GM13977 (cell line): ENCODE measurements at regions not wholly inside any gene's neighbourhood (a gene's known extent, or its start where the extent isn't known, plus 50 kb on each side); places are given as distances from the start of the nearest gene placed in this dataset.

Source experiments
- DNase-seq: peaks from one replicate; pipeline ENCODE4 v3.0.0; 2012; ENCODE audit warnings: low spot score
- CTCF ChIP-seq: IDR thresholded peaks from 2 replicates; pipeline ENCODE4 v1.5.1; 2012; ENCODE audit warnings: mild to moderate bottlenecking, control low read depth; ENCODE audit not compliant: insufficient read depth; ENCODE audit errors: extremely low read depth, missing control alignments
- in situ Hi-C: fragments of 300-500 bp; cut with MboI; formaldehyde crosslinking; loops from one replicate; pipeline ENCODE4 v1.12.0; 2022; ENCODE audit warnings: low sequenced_read_pairs, low pct_unique_long_range_greater_than_20kb, mixed read lengths, inconsistent platforms; ENCODE audit not compliant: unreplicated experiment

- in situ Hi-C loops, result no loop called here
- no peak for DNase-seq
Measured at GRCh38 chr18:75683426-75683825, 255.9 kb upstream of the SMIM21 start.

GRCh38 chr18:75681538-75682115 is 254.1 kb upstream of the SMIM21 start:
- in situ Hi-C loops, result no loop called here
- no peak for DNase-seq
- TF ChIP-seq CTCF, result no peak

More at GRCh38 chr18:75683426-75683825, 255.9 kb upstream of the SMIM21 start:
- no peak for TF ChIP-seq CTCF

GRCh38 chr18:75679331-75679730 is 251.8 kb upstream of the SMIM21 start:
- in situ Hi-C loops, result no loop called here
- DNase-seq, result no peak
- TF ChIP-seq CTCF, result no peak

GRCh38 chr18:75678627-75679026 is 251.1 kb upstream of the SMIM21 start:
- in situ Hi-C loops, result no loop called here
- TF ChIP-seq CTCF, result no peak
- DNase-seq, result no peak

- no peak for DNase-seq
- in situ Hi-C loops, result no loop called here
- TF ChIP-seq CTCF, result no peak
Measured at GRCh38 chr18:75677696-75678455, 250.4 kb upstream of the SMIM21 start.

GRCh38 chr18:75660932-75661331 is 233.4 kb upstream of the SMIM21 start:
- in situ Hi-C loops, result no loop called here
- no peak for DNase-seq
- no peak for TF ChIP-seq CTCF
